ENCODE measurements at regions not wholly inside any gene's neighbourhood (a gene's known extent, or its start where the extent isn't known, plus 50 kb on each side); places are given as distances from the start of the nearest gene placed in this dataset.

DNA sequence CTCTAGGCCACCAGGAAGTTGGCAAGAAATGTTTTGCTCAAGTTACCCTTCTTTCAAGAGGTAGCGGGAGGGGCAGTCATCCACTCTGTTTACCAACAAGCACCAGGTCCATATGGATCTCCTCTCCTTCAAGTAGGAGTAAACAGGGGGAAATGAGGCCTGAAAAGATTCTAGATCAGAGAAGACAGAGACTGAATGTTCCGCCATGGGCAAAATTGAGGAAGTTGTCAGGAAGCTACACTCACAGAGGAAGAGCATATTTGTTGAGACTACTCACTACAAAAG, 81.6 kb downstream of the KLF15 start:
- DNase-seq (ENCODE audit: low read depth) = no peak
- TF ChIP-seq, protein P1, sequence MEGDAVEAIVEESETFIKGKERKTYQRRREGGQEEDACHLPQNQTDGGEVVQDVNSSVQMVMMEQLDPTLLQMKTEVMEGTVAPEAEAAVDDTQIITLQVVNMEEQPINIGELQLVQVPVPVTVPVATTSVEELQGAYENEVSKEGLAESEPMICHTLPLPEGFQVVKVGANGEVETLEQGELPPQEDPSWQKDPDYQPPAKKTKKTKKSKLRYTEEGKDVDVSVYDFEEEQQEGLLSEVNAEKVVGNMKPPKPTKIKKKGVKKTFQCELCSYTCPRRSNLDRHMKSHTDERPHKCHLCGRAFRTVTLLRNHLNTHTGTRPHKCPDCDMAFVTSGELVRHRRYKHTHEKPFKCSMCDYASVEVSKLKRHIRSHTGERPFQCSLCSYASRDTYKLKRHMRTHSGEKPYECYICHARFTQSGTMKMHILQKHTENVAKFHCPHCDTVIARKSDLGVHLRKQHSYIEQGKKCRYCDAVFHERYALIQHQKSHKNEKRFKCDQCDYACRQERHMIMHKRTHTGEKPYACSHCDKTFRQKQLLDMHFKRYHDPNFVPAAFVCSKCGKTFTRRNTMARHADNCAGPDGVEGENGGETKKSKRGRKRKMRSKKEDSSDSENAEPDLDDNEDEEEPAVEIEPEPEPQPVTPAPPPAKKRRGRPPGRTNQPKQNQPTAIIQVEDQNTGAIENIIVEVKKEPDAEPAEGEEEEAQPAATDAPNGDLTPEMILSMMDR (conservative IDR thresholded peaks at IDR 0.05; ENCODE audit: low read depth, low read length) = no peak

DNA sequence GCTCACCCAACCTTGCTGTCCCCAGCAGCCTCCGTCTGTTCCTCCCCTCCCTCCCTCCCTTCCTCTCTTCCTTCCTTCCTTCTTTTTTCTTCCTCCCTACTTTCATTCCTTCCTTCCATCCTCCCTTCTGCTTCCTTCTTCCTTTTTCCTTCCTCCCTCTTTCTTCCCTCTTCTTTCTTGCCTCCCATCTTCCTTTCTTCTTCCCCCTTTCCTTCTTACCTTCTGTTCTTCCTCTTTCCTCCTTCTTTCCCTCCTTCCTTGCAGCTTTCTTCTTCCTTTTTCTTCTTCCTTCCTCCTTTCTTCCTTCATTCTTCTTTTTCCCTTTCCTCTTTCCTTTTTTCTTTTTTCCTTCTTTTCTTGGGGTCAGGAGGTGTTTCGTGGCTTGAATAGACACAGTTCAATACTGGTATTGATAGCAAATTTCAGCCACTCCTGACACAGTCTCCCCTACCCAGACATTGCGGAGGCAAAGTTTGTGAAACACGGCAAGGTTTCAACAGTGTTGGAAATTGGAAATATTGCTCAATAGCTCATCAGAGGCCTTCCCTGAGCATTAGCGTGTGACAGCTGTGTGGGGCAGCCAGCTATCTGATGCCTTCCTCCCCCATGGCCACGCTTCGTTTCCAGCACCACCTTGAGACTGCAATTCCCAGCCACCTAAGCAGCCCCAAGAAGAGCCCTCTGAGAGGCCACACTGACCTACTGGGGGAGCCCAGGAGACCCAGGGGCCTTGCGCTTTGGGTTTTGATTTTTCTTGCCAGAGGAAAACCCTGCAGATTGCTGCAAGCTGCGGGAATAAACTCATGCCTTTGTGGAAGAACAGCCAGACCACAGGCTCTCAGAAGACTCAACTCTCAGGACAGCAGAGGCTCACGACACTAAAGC, 82.2 kb downstream of the KLF15 start:
- TF ChIP-seq, protein P1 (conservative IDR thresholded peaks at IDR 0.05; ENCODE audit: low read depth, low read length) = no peak
- no peak for DNase-seq (ENCODE audit: low read depth)
- H3K4me3 ChIP-seq (ENCODE audit: low read depth, low read length) = no peak overlapping the region

More for the DNA sequence above, 81.6 kb downstream of the KLF15 start:
- no peak overlapping the region for H3K4me3 ChIP-seq (ENCODE audit: low read depth, low read length)

DNA sequence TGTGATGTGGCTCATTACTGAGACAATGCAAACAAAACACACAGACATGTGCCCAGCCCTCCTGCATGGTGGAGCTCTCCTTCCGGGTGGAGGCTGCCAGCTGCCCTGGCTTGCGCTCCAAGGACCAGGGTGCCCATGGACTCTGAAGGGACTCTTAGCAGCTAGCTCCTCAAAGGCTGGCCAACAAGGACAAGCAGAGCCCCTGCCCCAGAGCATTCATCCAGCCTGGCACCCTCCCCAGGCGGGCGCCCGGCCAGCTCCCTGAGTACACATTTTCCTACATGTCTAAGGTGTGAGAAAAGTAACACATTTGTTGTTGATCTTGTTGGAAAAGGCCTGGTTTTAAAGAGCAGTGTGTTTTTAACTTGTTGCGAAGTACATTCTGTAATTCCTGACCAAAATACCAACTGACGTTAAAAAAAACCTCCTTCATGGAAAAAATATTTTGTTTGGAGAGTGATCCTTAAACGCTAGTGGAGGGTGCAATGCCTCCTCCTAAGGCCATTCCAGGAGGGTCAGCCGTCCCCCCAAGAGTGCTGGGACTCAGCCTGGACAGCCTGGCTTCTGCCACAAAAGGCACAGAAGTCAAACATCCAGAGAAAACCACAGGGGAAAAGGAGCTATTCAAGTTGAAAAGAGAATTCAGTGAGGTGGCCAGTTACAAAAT, 86.9 kb downstream of the KLF15 start:
- TF ChIP-seq, protein P1 (conservative IDR thresholded peaks at IDR 0.05; ENCODE audit: low read depth, low read length) = no peak
- DNase-seq (ENCODE audit: low read depth) = peak; percentile 46
- H3K4me3 ChIP-seq (ENCODE audit: low read depth, low read length) = no peak overlapping the region

DNA sequence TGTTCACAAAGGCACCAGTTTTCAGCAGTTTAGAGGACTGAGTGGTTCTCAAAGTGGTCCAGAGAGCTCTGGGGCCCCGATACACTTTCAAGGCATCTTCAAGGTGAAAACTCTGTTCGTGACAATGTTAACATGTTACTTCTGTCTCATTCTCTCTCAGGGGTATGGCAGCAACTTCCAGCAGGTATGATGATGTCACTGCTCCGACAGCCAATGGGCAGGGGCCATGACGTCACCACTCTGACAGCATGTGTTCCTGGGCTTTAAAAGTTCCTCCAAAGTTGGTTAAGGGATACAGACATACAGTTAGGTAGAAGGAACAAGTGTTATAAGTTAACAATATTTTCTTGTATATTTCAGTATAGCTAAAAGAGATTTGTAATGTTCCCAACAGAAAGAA, 87.9 kb downstream of the KLF15 start:
- no peak overlapping the region for H3K4me3 ChIP-seq (ENCODE audit: low read depth, low read length)
- TF ChIP-seq, protein P1 (conservative IDR thresholded peaks at IDR 0.05; ENCODE audit: low read depth, low read length) = no peak
- DNase-seq (ENCODE audit: low read depth) = peak; percentile 12

DNA sequence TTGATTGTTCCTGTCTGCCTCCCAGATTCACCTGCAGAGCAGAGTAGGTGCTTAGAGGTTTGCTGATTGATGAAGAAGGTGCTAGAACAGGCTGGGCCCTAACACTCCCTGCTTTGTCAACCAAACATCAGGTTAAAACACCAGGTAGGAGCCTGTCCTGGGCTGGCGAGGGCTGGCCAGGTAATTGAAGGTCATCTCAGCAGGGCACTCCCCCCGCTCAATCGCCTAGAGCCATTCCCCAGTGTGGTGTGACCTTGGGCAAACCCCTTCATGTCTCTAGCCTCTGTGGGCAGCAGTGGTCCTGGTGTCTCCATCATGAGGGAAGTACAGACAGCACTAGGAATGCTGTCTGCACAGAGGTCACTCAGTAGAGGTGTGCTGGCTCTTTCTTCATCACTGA, 88.3 kb downstream of the KLF15 start:
- no peak overlapping the region for H3K4me3 ChIP-seq (ENCODE audit: low read depth, low read length)
- TF ChIP-seq, protein P1 (conservative IDR thresholded peaks at IDR 0.05; ENCODE audit: low read depth, low read length) = no peak
- no peak for DNase-seq (ENCODE audit: low read depth)

DNA sequence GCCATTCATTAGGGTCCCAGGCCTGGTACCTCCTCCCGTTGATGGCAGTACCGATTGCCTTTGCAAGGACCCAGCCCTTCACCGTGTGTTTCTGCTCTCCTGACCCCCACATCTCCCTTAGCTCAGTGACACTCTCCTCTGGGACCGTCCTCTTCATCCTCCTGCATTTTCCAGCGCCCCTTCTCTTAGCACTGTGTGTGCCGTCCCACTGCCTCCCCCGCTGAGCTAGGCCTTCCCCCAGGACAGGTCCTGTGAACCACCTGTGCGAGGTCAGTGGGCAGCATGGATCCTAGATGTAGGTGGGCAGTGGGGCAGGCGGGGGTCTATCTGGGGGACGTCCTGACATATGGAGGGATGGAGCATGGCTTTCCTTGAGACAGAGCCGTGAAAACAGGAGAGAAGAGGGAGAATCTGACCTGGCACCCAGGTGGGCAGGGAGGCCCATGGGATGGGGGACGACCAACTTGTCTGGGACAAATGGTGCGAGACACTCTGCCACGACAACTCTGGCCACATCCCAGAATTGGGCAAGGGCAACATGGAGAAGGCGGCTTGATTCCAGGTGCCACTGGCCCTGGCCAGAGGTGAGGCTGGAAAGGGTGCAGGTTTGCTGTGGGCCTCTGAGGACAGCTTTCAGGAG, 87.7 kb upstream of the ALDH1L1 start:
- TF ChIP-seq, protein P1 (conservative IDR thresholded peaks at IDR 0.05; ENCODE audit: low read depth, low read length) = no peak
- H3K4me3 ChIP-seq (ENCODE audit: low read depth, low read length) = peak overlapping the region; percentile 52
- no peak for DNase-seq (ENCODE audit: low read depth)
